ENCODE measurements at regions not wholly inside any gene's neighbourhood (a gene's known extent, or its start where the extent isn't known, plus 50 kb on each side); places are given as distances from the start of the nearest gene placed in this dataset.

DNA sequence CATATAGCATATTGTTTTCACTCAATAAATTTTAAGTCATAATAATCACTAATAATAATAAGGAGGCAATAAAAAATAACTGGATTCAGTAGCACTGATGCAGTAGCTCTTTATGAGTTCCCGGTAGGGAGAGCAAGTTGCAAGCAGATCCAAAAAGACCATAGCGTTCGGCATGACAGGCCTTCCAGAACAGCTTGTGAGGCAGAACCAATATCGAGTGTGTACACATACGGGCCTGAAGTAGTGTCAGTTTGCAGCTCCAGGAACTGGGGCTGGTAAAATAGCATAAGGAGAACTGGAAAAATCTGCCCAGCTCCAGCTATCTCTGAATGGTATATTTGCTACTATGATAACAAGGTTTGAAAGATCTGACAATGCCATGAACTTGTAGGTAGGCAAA is 1607.8 kb upstream of the PIK3C3 start:
- TF ChIP-seq, protein P1, sequence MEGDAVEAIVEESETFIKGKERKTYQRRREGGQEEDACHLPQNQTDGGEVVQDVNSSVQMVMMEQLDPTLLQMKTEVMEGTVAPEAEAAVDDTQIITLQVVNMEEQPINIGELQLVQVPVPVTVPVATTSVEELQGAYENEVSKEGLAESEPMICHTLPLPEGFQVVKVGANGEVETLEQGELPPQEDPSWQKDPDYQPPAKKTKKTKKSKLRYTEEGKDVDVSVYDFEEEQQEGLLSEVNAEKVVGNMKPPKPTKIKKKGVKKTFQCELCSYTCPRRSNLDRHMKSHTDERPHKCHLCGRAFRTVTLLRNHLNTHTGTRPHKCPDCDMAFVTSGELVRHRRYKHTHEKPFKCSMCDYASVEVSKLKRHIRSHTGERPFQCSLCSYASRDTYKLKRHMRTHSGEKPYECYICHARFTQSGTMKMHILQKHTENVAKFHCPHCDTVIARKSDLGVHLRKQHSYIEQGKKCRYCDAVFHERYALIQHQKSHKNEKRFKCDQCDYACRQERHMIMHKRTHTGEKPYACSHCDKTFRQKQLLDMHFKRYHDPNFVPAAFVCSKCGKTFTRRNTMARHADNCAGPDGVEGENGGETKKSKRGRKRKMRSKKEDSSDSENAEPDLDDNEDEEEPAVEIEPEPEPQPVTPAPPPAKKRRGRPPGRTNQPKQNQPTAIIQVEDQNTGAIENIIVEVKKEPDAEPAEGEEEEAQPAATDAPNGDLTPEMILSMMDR (IDR thresholded peaks at IDR 0.05; ENCODE audit: borderline replicate concordance, extremely low read depth, insufficient read depth) = no peak
- no peaks in the 10 kb centered on the region for H3K9me3 ChIP-seq (ENCODE audit: control insufficient read depth in 2 of 3, insufficient read depth in 1 of 3, low read length in 3 of 3)
- H3K27ac ChIP-seq (ENCODE audit: low read depth in 2 of 2, low read length in 2 of 2) = no peak overlapping the region
- H3K9ac ChIP-seq (ENCODE audit: low read length in 3 of 3) = no peak overlapping the region
- no peaks in the 10 kb centered on the region for H3K4me1 ChIP-seq (ENCODE audit: control insufficient read depth in 2 of 3, insufficient read depth in 2 of 3, low read depth in 1 of 3, low read length in 3 of 3)
- DNase-seq (peak in 3 of 5 donors; percentile 25 to 30 (median 29)), FAIRE-seq (no peak)
- intact Hi-C loops (cut with DNase I) = no loop called here
- H3K36me3 ChIP-seq (ENCODE audit: control insufficient read depth in 2 of 3, insufficient read depth in 3 of 3, low read length in 3 of 3) = no peaks in the 10 kb centered on the region
- H3K4me3 ChIP-seq (ENCODE audit: low read length in 3 of 3) = no peak overlapping the region
- no peaks in the 10 kb centered on the region for H3K27me3 ChIP-seq (ENCODE audit: control insufficient read depth, insufficient read depth, low read length)

DNA sequence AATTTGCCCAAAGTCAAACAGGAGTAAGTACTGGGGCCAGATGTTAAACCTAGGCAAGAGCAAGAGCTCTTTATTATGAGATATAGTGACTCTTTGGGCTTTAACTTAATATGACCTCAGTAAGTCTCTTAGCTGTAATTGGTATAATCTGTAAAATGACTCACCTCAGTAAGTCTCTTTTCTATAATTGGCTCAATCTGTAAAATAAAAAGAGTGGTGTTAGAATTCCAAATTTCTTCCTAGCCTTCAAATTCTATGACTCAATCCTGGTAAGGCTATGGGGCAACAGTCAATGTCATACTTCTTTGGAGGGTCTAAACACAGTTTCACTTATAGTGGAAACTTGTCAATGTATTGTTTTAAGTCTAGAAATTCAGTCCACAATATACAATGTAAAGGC is 1608.9 kb upstream of the PIK3C3 start:
- FAIRE-seq = no peak
- intact Hi-C loops (cut with DNase I) = no loop called here
- no peaks in the 10 kb centered on the region for H3K4me1 ChIP-seq (ENCODE audit: control insufficient read depth in 2 of 3, insufficient read depth in 2 of 3, low read depth in 1 of 3, low read length in 3 of 3)

DNA sequence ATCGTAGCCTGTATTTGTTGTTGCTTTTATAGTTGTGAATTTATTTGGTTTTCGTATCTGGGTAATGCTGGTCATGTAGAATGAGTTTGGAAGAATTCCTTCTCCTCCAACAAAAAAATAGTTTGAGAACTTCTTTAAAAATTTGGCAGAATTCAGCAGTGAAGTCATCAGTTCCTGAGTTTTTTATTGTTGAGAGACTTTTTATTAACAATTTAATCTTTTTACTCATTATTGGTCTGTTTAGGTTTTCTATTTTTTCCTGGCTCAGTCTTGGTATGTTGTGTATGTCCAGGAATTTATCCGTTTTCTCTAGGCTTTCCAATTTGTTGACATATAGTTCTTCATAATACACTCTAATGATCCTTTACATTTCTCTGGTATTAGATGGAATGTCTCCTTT is 1613.3 kb upstream of the PIK3C3 start:
- no peak overlapping the region for H3K9ac ChIP-seq (ENCODE audit: low read length in 3 of 3)
- DNase-seq (no peak), FAIRE-seq (no peak)
- TF ChIP-seq, protein P1 (IDR thresholded peaks at IDR 0.05; ENCODE audit: borderline replicate concordance, extremely low read depth, insufficient read depth) = no peak
- no peaks in the 10 kb centered on the region for H3K36me3 ChIP-seq (ENCODE audit: control insufficient read depth in 2 of 3, insufficient read depth in 3 of 3, low read length in 3 of 3)
- H3K9me3 ChIP-seq (ENCODE audit: control insufficient read depth in 2 of 3, insufficient read depth in 1 of 3, low read length in 3 of 3) = no peaks in the 10 kb centered on the region
- no peak overlapping the region for H3K4me3 ChIP-seq (ENCODE audit: low read length in 3 of 3)
- H3K27me3 ChIP-seq (ENCODE audit: control insufficient read depth, insufficient read depth, low read length) = no peaks in the 10 kb centered on the region
- no peaks in the 10 kb centered on the region for H3K4me1 ChIP-seq (ENCODE audit: control insufficient read depth in 2 of 3, insufficient read depth in 2 of 3, low read depth in 1 of 3, low read length in 3 of 3)
- H3K27ac ChIP-seq (ENCODE audit: low read depth in 2 of 2, low read length in 2 of 2) = no peak overlapping the region
- intact Hi-C loops (cut with DNase I) = no loop called here

More for the DNA sequence above, 1608.9 kb upstream of the PIK3C3 start:
- DNase-seq = no peak
- Histone ChIP-seq H3K27ac (ENCODE audit: low read depth in 2 of 2, low read length in 2 of 2) (no peak overlapping the region), H3K9ac (ENCODE audit: low read length in 3 of 3) (no peak overlapping the region), H3K4me3 (ENCODE audit: low read length in 3 of 3) (no peak overlapping the region), H3K36me3 (ENCODE audit: control insufficient read depth in 2 of 3, insufficient read depth in 3 of 3, low read length in 3 of 3) (no peaks in the 10 kb centered on the region), H3K27me3 (ENCODE audit: control insufficient read depth, insufficient read depth, low read length) (no peaks in the 10 kb centered on the region), H3K9me3 (ENCODE audit: control insufficient read depth in 2 of 3, insufficient read depth in 1 of 3, low read length in 3 of 3) (no peaks in the 10 kb centered on the region)
- TF ChIP-seq, protein P1 (IDR thresholded peaks at IDR 0.05; ENCODE audit: borderline replicate concordance, extremely low read depth, insufficient read depth) = no peak

DNA sequence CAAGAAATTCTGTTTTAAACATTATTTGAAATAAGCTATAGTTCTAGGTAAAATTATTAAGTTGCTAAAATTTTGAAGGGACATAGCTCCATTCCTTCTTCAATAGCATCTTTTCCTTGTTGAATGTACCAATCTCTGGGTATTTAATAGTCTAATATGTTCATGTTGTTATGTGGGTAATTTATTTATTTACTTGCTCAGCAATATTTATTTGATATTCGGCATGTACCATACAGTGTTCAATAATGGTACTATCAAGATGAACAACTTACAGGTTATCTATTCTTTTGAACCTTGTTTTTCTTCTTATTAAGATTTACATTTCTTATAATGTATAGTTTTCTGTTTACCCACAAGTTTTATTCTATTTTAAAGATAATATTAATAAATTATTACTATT is 1616.8 kb upstream of the PIK3C3 start:
- intact Hi-C loops (cut with DNase I) = no loop called here
- Histone ChIP-seq H3K36me3 (ENCODE audit: control insufficient read depth in 2 of 3, insufficient read depth in 3 of 3, low read length in 3 of 3) (no peaks in the 10 kb centered on the region), H3K4me1 (ENCODE audit: control insufficient read depth in 2 of 3, insufficient read depth in 2 of 3, low read depth in 1 of 3, low read length in 3 of 3) (no peaks in the 10 kb centered on the region), H3K4me3 (ENCODE audit: low read length in 3 of 3) (no peak overlapping the region), H3K27me3 (ENCODE audit: control insufficient read depth, insufficient read depth, low read length) (no peaks in the 10 kb centered on the region), H3K27ac (ENCODE audit: low read depth in 2 of 2, low read length in 2 of 2) (no peak overlapping the region), H3K9ac (ENCODE audit: low read length in 3 of 3) (no peak overlapping the region), H3K9me3 (ENCODE audit: control insufficient read depth in 2 of 3, insufficient read depth in 1 of 3, low read length in 3 of 3) (no peaks in the 10 kb centered on the region)
- FAIRE-seq (peak; percentile 3), DNase-seq (no peak)
- TF ChIP-seq, protein P1 (IDR thresholded peaks at IDR 0.05; ENCODE audit: borderline replicate concordance, extremely low read depth, insufficient read depth) = no peak
